MM.1S (cell line): ENCODE measurements at regions not wholly inside any gene's neighbourhood (a gene's known extent, or its start where the extent isn't known, plus 50 kb on each side); places are given as distances from the start of the nearest gene placed in this dataset.

Experiments used
- CTCF ChIP-seq: fragments of 300-600 bp; sonication (generic); IDR thresholded peaks from 2 replicates; pipeline ENCODE4 v1.5.1; 2016; ENCODE audit warnings: antibody characterized with exemption, low read length, mixed read lengths
- EZH2 ChIP-seq: fragments of 300-600 bp; sonication (generic); optimal IDR thresholded peaks from 2 replicates; pipeline ENCODE3; 2017; ENCODE audit warnings: low read depth, mild to moderate bottlenecking, antibody characterized with exemption, low read length, mixed read lengths
- EZH2phosphoT487 ChIP-seq: fragments of 300-600 bp; sonication (generic); IDR thresholded peaks from 2 replicates; pipeline ENCODE4 v1.6.1; 2018; ENCODE audit warnings: antibody characterized with exemption, low read length

DNA sequence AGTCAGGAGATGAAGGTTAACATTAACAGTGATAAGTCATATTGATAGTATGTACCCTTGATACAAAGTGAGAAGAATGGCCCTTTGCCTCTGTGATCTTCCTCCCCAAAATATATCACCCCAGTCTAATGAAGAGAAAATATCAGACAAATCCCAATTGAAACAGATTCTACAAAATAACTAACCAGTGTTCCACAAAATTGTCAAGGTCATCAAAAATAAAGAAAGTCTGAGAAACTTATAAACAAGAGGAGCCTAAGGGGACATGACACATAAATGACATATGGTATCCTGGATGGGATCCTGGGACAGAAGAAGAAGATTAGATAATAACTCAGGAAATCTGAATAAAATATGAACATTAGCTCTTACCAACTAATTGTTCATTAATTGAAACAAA lies 398.4 kb downstream of the DSC3 start:
- TF ChIP-seq CTCF (no peak), EZH2 (no peak), EZH2phosphoT487 (no peak)
